Astrocyte (in vitro differentiated cells and primary cell): ENCODE measurements at regions not wholly inside any gene's neighbourhood (a gene's known extent, or its start where the extent isn't known, plus 50 kb on each side); places are given as distances from the start of the nearest gene placed in this dataset.

Experiments
- DNase-seq: peaks from one replicate; pipeline ENCODE4 v3.0.0-alpha.2; 2010; ENCODE audit warnings: low read depth
- FAIRE-seq: peaks from 2 replicates; lab custom pipeline; 2011; peaks lifted over from hg19 to GRCh38; lab: Jason Lieb, UNC
- H2AFZ ChIP-seq: 2 replicates; pipeline ENCODE4 v1.6.0; 2012; ENCODE audit warnings: low read depth, low read length, inconsistent platforms
- H3K27ac ChIP-seq: 2 replicates; pipeline ENCODE4 v1.5.1; 2011; ENCODE audit warnings: low read depth, low read length, inconsistent platforms
- H3K27me3 ChIP-seq: 2 replicates; pipeline ENCODE4 v1.6.0; 2011; ENCODE audit warnings: low read length, inconsistent platforms; ENCODE audit not compliant: insufficient read depth
- H3K36me3 ChIP-seq: 2 replicates; pipeline ENCODE4 v1.5.1; 2011; ENCODE audit warnings: low read length, inconsistent platforms; ENCODE audit not compliant: insufficient read depth
- H3K4me1 ChIP-seq: 2 replicates; pipeline ENCODE4 v1.5.1; 2011; ENCODE audit warnings: low read length, inconsistent platforms; ENCODE audit not compliant: insufficient read depth
- H3K4me2 ChIP-seq: 2 replicates; pipeline ENCODE4 v1.6.0; 2012; ENCODE audit warnings: low read length, inconsistent platforms
- H3K4me3 ChIP-seq: 2 replicates; pipeline ENCODE4 v1.5.1; 2011; ENCODE audit warnings: low read depth, mild to moderate bottlenecking, low read length, inconsistent platforms; ENCODE audit not compliant: insufficient read depth
- H3K79me2 ChIP-seq: 2 replicates; pipeline ENCODE4 v1.6.0; 2012; ENCODE audit warnings: mild to moderate bottlenecking, low read length, inconsistent platforms; ENCODE audit not compliant: insufficient read depth
- H3K9ac ChIP-seq: 2 replicates; pipeline ENCODE4 v1.6.0; 2012; ENCODE audit warnings: mild to moderate bottlenecking, low read length, inconsistent platforms
- H3K9me3 ChIP-seq: 2 replicates; pipeline ENCODE4 v1.5.1; 2012; ENCODE audit warnings: low read depth, mild to moderate bottlenecking, low read length, inconsistent platforms; ENCODE audit not compliant: insufficient read depth
- H4K20me1 ChIP-seq: 2 replicates; pipeline ENCODE4 v1.6.0; 2012; ENCODE audit warnings: low read length, inconsistent platforms; ENCODE audit not compliant: insufficient read depth
- H3K27ac Mint-ChIP-seq: one replicate; pipeline ENCODE4 v1.8.0; 2021; ENCODE audit warnings: mild to moderate bottlenecking, mixed read lengths; ENCODE audit not compliant: unreplicated experiment
- H3K27me3 Mint-ChIP-seq: one replicate; pipeline ENCODE4 v1.8.0; 2021; ENCODE audit warnings: low read depth, mixed read lengths; ENCODE audit not compliant: unreplicated experiment
- H3K36me3 Mint-ChIP-seq: one replicate; pipeline ENCODE4 v1.8.0; 2021; ENCODE audit warnings: low read depth, mixed read lengths; ENCODE audit not compliant: unreplicated experiment
- H3K4me1 Mint-ChIP-seq: one replicate; pipeline ENCODE4 v1.8.0; 2021; ENCODE audit warnings: low read depth, mixed read lengths; ENCODE audit not compliant: unreplicated experiment
- H3K4me3 Mint-ChIP-seq: one replicate; pipeline ENCODE4 v1.8.0; 2021; ENCODE audit warnings: mild to moderate bottlenecking, moderate library complexity, mixed read lengths; ENCODE audit not compliant: unreplicated experiment
- H3K9me3 Mint-ChIP-seq: one replicate; pipeline ENCODE4 v1.8.0; 2021; ENCODE audit warnings: mild to moderate bottlenecking, mixed read lengths; ENCODE audit not compliant: unreplicated experiment
- EZH2 ChIP-seq: IDR thresholded peaks from 2 replicates; pipeline ENCODE4 v1.6.1; 2012; ENCODE audit warnings: mild to moderate bottlenecking, low read length, inconsistent platforms; ENCODE audit not compliant: insufficient read depth
- TF ChIP-seq, protein P1 (sequence below): IDR thresholded peaks from 2 replicates; pipeline ENCODE4 v1.5.1; 2011; ENCODE audit warnings: low read depth, mild to moderate bottlenecking, inconsistent platforms, low read length, moderate library complexity; ENCODE audit not compliant: insufficient read depth

DNA sequence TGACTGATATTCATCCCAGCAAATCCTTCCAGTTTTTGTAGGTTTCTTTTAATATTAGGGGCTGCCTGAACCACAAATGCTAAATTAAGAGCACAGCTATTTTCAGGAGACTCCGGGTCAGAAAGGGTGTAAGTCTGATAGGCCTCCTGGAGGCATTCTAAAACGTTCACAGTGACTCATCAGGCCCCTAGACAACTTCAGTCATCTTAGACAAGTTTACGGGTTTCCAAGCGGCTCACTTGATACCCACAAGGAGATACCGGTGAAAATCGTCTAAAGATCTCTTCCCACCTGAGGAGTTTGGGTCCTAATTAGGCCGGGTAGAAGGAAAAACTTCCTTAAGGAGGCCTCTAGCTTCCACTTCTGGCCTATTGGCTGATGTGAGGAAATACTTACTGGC, 342.7 kb upstream of the USP9Y start:
- H3K79me2 ChIP-seq, result no peaks in the 10 kb centered on the region
- H3K36me3 ChIP-seq, result no peaks in the 10 kb centered on the region
- Mint-ChIP-seq H3K4me3 (no peak overlapping the region), H3K27me3 (no peaks in the 10 kb centered on the region), H3K4me1 (no peaks in the 10 kb centered on the region), H3K9me3 (no peaks in the 10 kb centered on the region), H3K27ac (no peak overlapping the region), H3K36me3 (no peaks in the 10 kb centered on the region)
- H3K9me3 ChIP-seq, result no peaks in the 10 kb centered on the region
- DNase-seq, result no peak
- no peaks in the 10 kb centered on the region for H4K20me1 ChIP-seq
- H3K4me1 ChIP-seq, result no peaks in the 10 kb centered on the region
- no peak overlapping the region for H2AFZ ChIP-seq
- no peak overlapping the region for H3K27ac ChIP-seq
- FAIRE-seq, result no peak
- no peaks in the 10 kb centered on the region for H3K27me3 ChIP-seq
- no peak overlapping the region for H3K4me3 ChIP-seq
- no peak overlapping the region for H3K4me2 ChIP-seq
- H3K9ac ChIP-seq, result no peak overlapping the region
- no peak for TF ChIP-seq EZH2
- TF ChIP-seq, protein P1, sequence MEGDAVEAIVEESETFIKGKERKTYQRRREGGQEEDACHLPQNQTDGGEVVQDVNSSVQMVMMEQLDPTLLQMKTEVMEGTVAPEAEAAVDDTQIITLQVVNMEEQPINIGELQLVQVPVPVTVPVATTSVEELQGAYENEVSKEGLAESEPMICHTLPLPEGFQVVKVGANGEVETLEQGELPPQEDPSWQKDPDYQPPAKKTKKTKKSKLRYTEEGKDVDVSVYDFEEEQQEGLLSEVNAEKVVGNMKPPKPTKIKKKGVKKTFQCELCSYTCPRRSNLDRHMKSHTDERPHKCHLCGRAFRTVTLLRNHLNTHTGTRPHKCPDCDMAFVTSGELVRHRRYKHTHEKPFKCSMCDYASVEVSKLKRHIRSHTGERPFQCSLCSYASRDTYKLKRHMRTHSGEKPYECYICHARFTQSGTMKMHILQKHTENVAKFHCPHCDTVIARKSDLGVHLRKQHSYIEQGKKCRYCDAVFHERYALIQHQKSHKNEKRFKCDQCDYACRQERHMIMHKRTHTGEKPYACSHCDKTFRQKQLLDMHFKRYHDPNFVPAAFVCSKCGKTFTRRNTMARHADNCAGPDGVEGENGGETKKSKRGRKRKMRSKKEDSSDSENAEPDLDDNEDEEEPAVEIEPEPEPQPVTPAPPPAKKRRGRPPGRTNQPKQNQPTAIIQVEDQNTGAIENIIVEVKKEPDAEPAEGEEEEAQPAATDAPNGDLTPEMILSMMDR, result no peak

DNA sequence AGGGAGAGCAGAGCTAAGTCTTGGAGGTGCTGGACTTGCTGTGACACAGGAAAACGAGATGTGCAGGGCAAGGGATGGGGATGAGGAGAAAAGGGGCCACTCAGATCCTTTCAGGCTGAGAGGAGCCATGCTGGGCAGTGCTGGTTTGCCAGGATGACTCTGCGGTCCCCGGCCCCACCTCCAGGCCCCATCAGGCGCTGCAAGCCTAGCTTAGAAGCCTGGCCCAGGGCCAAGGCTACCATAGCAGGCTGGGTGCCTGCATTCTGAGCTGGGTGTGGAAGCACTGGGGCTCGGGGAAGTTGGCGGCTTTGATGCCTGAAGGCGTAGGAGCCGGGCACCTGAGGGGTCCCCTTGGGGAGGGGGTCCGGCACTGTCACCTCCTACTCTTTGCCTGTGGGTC, 341.2 kb upstream of the USP9Y start:
- no peak overlapping the region for H3K4me3 Mint-ChIP-seq
- no peaks in the 10 kb centered on the region for H3K79me2 ChIP-seq
- no peak overlapping the region for H2AFZ ChIP-seq
- H3K4me1 Mint-ChIP-seq, result no peaks in the 10 kb centered on the region
- H3K27ac Mint-ChIP-seq, result no peak overlapping the region
- FAIRE-seq (no peak), DNase-seq (no peak)
- no peaks in the 10 kb centered on the region for H3K9me3 ChIP-seq
- no peaks in the 10 kb centered on the region for H3K27me3 ChIP-seq
- no peaks in the 10 kb centered on the region for H4K20me1 ChIP-seq
- no peak overlapping the region for H3K9ac ChIP-seq
- no peaks in the 10 kb centered on the region for H3K4me1 ChIP-seq
- H3K9me3 Mint-ChIP-seq, result peaks cover 2% of the 10 kb centered on the region
- H3K4me3 ChIP-seq, result no peak overlapping the region
- no peaks in the 10 kb centered on the region for H3K27me3 Mint-ChIP-seq
- H3K27ac ChIP-seq, result no peak overlapping the region
- no peak for TF ChIP-seq EZH2
- TF ChIP-seq, protein P1, result no peak
- H3K36me3 ChIP-seq, result no peaks in the 10 kb centered on the region
- H3K4me2 ChIP-seq, result no peak overlapping the region
- H3K36me3 Mint-ChIP-seq, result no peaks in the 10 kb centered on the region

DNA sequence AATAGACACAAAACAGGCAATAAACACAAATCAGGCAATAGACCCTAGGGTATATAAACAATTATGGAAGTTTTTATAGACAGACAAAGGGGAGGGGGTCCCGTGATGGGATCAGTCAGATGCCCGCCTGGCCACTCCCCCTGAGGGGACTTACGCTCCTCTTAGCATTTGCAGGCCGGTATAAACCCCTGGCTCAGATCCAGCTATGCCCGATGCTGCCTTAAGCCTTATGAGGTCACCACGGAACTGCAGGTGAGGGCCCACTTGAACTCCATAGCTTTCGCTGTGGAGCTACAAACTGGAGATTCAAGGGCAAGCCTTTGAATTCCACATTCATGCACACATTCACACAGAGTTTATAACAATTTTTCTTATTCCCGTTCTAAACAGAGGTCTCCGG, 340.5 kb upstream of the USP9Y start:
- no peak for DNase-seq
- no peaks in the 10 kb centered on the region for H4K20me1 ChIP-seq
- no peaks in the 10 kb centered on the region for H3K27me3 ChIP-seq
- no peaks in the 10 kb centered on the region for H3K4me1 ChIP-seq
- H3K9ac ChIP-seq, result no peak overlapping the region
- Mint-ChIP-seq H3K4me3 (no peak overlapping the region), H3K9me3 (peaks cover 2% of the 10 kb centered on the region), H3K36me3 (no peaks in the 10 kb centered on the region), H3K4me1 (no peaks in the 10 kb centered on the region), H3K27ac (no peak overlapping the region), H3K27me3 (no peaks in the 10 kb centered on the region)
- H3K27ac ChIP-seq, result no peak overlapping the region
- H3K9me3 ChIP-seq, result no peaks in the 10 kb centered on the region
- H3K36me3 ChIP-seq, result no peaks in the 10 kb centered on the region
- FAIRE-seq, result no peak
- H2AFZ ChIP-seq, result no peak overlapping the region
- no peak overlapping the region for H3K4me2 ChIP-seq
- H3K4me3 ChIP-seq, result no peak overlapping the region
- no peaks in the 10 kb centered on the region for H3K79me2 ChIP-seq
- TF ChIP-seq EZH2, result no peak
- TF ChIP-seq, protein P1, result no peak
